Glutamatergic neuron (in vitro differentiated cells): ENCODE measurements at regions not wholly inside any gene's neighbourhood (a gene's known extent, or its start where the extent isn't known, plus 50 kb on each side); places are given as distances from the start of the nearest gene placed in this dataset.
"Not testable (repeated sequence)": the region's sequence is repeated elsewhere in the genome, so short reads cannot be mapped to it uniquely, and the experiment has no call there.

Source experiments
- DNase-seq: peaks from one replicate; pipeline ENCODE4 v3.0.0; 2022
- H3K27ac Mint-ChIP-seq: one replicate; pipeline ENCODE4 v1.8.0; 2020; ENCODE audit warnings: mild to moderate bottlenecking, mixed read lengths, inconsistent platforms; ENCODE audit not compliant: unreplicated experiment
- H3K27me3 Mint-ChIP-seq: one replicate; pipeline ENCODE4 v1.8.0; 2020; ENCODE audit warnings: mild to moderate bottlenecking, moderate library complexity, mixed read lengths, inconsistent platforms; ENCODE audit not compliant: unreplicated experiment
- H3K36me3 Mint-ChIP-seq: one replicate; pipeline ENCODE4 v1.8.0; 2020; ENCODE audit warnings: mild to moderate bottlenecking, mixed read lengths, inconsistent platforms; ENCODE audit not compliant: unreplicated experiment
- H3K4me1 Mint-ChIP-seq: one replicate; pipeline ENCODE4 v1.8.0; 2020; ENCODE audit warnings: mild to moderate bottlenecking, low read depth, mixed read lengths, inconsistent platforms; ENCODE audit not compliant: unreplicated experiment
- H3K4me3 Mint-ChIP-seq: one replicate; pipeline ENCODE4 v1.8.0; 2020; ENCODE audit warnings: mild to moderate bottlenecking, mixed read lengths, inconsistent platforms; ENCODE audit not compliant: unreplicated experiment
- H3K9me3 Mint-ChIP-seq: one replicate; pipeline ENCODE4 v1.8.0; 2020; ENCODE audit warnings: mild to moderate bottlenecking, moderate library complexity, mixed read lengths, inconsistent platforms; ENCODE audit not compliant: unreplicated experiment
- CTCF ChIP-seq: fragments of 200-600 bp; sonication (generic); IDR thresholded peaks from one replicate; pipeline ENCODE4 v1.5.0; 2021; ENCODE audit not compliant: partially characterized antibody, unreplicated experiment

DNA sequence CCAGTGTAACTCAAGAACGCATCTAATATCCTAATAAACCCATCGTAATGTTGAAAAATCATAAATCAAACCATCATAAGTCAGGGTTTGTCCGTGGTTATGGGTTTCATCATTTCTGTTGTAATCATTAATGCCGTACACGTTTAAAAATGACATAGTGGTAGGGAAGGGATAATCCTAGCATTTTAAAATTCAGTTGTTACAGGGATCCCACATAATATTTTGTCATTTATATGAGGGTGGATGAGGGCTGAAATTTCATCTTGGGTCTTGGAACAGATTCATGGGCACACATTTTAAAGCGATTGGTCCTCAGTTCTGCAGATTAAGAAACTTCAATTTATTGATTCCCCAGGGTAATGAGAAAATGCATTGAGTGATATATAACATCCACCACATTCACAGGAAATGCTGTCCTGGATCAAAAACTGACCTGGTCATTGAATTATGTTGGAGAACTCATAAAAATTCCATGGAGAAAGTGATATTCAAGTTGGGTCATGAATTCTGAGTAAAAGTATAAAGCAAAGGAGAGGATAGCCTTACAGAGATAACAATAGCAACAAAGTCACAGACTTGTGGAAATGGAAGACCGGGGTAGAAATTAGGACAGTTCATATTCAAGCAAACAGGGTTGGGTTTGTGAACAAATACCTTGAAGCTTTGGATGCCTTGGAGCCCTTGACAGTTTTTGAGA is 1527.3 kb upstream of the TPTE start:
- H3K4me3 Mint-ChIP-seq, result no peak overlapping the region
- no peak for TF ChIP-seq CTCF
- peaks cover 50% of the 10 kb centered on the region for H3K36me3 Mint-ChIP-seq
- peaks cover 40% of the 10 kb centered on the region for H3K27me3 Mint-ChIP-seq
- H3K9me3 Mint-ChIP-seq, result peaks cover 71% of the 10 kb centered on the region
- no peaks in the 10 kb centered on the region for H3K4me1 Mint-ChIP-seq
- no peak overlapping the region for H3K27ac Mint-ChIP-seq
- DNase-seq, result no peak

DNA sequence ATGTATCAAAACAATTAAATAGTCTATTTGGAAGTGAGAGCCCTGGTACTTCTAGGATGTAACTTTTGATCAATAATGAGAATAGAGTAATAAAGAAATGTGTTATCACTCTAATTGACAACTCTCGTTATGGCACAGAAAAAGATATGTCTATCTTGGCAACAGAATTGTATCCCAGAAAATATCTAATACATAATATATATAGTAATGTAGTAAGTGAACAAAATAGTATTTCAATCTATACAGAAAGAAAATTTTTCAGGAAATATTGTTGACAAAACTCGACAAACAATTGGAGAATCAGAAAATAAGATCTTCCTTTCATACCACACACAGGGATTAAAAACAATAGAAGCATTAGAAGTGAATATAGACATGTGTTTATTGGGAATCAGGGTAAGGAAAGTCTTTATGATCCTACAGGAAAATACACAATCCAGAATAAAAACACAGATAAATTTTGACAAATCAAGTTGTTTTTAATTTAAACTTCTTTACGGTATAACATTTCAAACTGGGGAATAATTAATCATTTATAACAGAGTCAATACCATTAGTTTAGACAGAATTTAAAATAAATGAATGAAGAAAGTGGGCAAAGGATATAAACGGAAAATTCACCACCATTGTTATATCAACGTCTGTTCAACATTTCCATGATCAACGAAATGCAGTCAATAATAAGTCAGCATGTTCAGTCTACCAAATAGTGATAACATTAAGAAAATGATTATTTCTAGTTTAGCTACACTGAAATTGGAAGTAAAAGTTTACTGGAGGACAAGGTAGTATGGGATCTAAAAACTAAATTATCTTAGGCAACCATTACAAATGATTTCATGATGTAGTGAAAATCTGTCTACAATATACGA is 1526.5 kb upstream of the TPTE start:
- Mint-ChIP-seq H3K9me3 (peaks cover 67% of the 10 kb centered on the region), H3K27ac (no peak overlapping the region), H3K4me3 (no peak overlapping the region), H3K36me3 (peaks cover 44% of the 10 kb centered on the region), H3K4me1 (no peaks in the 10 kb centered on the region), H3K27me3 (peaks cover 38% of the 10 kb centered on the region)
- no peak for TF ChIP-seq CTCF
- no peak for DNase-seq

DNA sequence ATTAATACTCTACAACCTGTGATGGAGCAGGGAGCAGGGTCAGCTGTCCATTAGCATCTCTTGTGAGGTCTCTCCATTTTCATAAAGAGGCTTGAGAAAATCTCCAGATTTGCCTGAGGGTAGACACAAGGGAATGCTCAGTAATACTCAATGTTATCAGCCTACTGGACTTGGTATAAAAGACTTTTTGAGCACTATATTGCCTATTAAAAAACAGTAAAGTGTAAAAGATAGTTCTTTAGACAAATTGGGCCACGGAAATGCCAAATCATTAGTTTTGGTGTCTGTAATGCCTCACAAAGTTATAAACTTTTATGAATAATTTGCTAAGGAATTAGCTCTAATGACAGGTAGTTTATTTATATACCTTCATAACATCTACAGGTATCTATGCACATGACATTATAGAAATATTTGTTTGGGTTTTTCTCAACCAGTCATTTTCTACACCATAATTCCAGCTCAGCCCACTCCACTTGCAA is 1524.9 kb upstream of the TPTE start:
- not testable (repeated sequence) for H3K4me3 Mint-ChIP-seq, DNase-seq, H3K27ac Mint-ChIP-seq, H3K4me1 Mint-ChIP-seq
- Mint-ChIP-seq H3K9me3 (peaks cover 57% of the 10 kb centered on the region), H3K27me3 (peaks cover 22% of the 10 kb centered on the region), H3K36me3 (peaks cover 28% of the 10 kb centered on the region)

- Mint-ChIP-seq H3K27me3 (peaks cover 19% of the 10 kb centered on the region), H3K9me3 (peaks cover 53% of the 10 kb centered on the region), H3K4me3 (no peak overlapping the region), H3K4me1 (no peaks in the 10 kb centered on the region), H3K36me3 (peaks cover 23% of the 10 kb centered on the region), H3K27ac (no peak overlapping the region)
- TF ChIP-seq CTCF, result no peak
- DNase-seq, result no peak
Measured at GRCh38 chr21:8997011-8997440, 1524.4 kb upstream of the TPTE start.

DNA sequence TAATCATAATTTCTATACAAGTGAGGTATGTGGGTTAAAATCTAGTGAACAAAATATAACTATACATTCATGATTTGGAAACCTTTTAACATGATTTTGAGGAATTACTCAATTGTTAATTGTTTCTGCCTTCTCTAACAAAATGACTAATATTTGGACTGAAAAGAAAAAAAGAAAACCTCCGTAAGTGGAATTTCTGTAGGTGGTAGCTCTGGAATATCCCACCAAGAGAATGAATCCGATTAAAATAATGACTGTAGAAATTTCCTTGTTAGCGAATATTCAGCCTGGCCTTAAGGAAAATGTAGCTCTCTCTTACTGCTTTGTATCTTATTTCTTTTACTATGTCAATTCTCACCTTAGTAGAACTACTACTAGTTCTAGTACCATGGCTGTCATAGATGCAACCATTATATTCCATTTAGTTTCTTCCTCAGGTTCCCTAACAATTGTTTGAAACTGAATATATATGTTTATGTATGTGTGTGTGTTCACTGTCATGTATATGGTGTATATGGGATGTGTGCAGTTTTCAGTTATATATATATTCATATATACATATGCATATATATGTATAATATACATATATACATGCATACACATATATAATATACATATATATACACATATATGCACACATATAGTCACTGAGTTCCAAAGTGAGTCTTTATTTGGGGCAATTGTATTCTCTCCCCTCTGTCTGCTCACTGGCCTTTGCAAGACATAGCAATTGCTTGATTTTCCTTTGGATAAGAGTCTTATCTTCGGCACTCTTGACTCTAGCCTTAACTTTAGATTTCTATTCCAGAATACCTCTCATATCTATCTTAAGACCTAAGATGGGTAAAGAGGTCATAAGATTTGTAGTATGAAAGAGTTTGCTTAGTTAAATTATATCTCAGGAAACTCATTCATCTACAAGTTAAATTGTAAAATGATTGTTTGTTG is 1523.7 kb upstream of the TPTE start:
- not testable (repeated sequence) for H3K4me3 Mint-ChIP-seq, DNase-seq, H3K4me1 Mint-ChIP-seq, H3K27ac Mint-ChIP-seq
- H3K9me3 Mint-ChIP-seq, result peaks cover 46% of the 10 kb centered on the region
- peaks cover 12% of the 10 kb centered on the region for H3K27me3 Mint-ChIP-seq
- peaks cover 21% of the 10 kb centered on the region for H3K36me3 Mint-ChIP-seq

- not testable (repeated sequence) for H3K27me3 Mint-ChIP-seq, H3K27ac Mint-ChIP-seq, H3K4me1 Mint-ChIP-seq, H3K4me3 Mint-ChIP-seq, DNase-seq
- Mint-ChIP-seq H3K9me3 (peaks cover 43% of the 10 kb centered on the region), H3K36me3 (peaks cover 13% of the 10 kb centered on the region)
Measured at GRCh38 chr21:8998480-8998879, 1522.9 kb upstream of the TPTE start.
